OCI-LY1 (cell line): ENCODE measurements at regions not wholly inside any gene's neighbourhood (a gene's known extent, or its start where the extent isn't known, plus 50 kb on each side); places are given as distances from the start of the nearest gene placed in this dataset.

Source experiments
- EZH2 ChIP-seq: fragments of 200-600 bp; sonication (generic), shearing (Covaris generic); IDR thresholded peaks from 2 replicates; pipeline ENCODE4 v1.8.0; 2017; ENCODE audit warnings: borderline replicate concordance, mixed run types, mild to moderate bottlenecking, antibody characterized with exemption, low read length, moderate library complexity, mixed read lengths
- TF ChIP-seq, protein P1 (sequence below): fragments of 200-600 bp; sonication (generic), shearing (Covaris generic); IDR thresholded peaks from 2 replicates; pipeline ENCODE4 v1.5.1; 2017; ENCODE audit warnings: mild to moderate bottlenecking, antibody characterized with exemption, low read length, moderate library complexity, mixed read lengths

DNA sequence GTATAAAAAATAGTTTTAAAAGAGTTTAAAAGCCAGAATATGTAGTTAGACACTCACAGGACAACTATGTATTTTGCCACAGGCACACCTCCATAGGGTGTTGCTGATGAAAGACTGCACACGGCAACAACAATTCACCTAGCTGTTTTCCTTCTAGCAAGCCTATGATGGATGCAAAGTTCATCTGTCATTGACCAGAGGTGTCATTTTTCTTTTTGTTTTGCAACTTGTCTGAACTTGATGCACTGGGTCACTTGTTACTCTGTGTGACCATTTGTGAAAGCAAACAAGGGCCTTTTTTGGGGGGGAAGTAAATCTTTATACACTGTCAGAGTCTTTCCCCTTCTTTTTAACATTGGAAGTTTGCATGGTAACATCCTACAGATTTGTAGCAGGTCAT is 258.0 kb upstream of the SEMA3A start:
- TF ChIP-seq EZH2 = no peak
- TF ChIP-seq, protein P1, sequence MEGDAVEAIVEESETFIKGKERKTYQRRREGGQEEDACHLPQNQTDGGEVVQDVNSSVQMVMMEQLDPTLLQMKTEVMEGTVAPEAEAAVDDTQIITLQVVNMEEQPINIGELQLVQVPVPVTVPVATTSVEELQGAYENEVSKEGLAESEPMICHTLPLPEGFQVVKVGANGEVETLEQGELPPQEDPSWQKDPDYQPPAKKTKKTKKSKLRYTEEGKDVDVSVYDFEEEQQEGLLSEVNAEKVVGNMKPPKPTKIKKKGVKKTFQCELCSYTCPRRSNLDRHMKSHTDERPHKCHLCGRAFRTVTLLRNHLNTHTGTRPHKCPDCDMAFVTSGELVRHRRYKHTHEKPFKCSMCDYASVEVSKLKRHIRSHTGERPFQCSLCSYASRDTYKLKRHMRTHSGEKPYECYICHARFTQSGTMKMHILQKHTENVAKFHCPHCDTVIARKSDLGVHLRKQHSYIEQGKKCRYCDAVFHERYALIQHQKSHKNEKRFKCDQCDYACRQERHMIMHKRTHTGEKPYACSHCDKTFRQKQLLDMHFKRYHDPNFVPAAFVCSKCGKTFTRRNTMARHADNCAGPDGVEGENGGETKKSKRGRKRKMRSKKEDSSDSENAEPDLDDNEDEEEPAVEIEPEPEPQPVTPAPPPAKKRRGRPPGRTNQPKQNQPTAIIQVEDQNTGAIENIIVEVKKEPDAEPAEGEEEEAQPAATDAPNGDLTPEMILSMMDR = no peak
